K562 (cell line): ENCODE measurements at regions not wholly inside any gene's neighbourhood (a gene's known extent, or its start where the extent isn't known, plus 50 kb on each side); places are given as distances from the start of the nearest gene placed in this dataset.

Source experiments
- ASH1L ChIP-seq: fragments of 450-650 bp; IDR thresholded peaks from 2 replicates; pipeline ENCODE4 v1.6.1; 2018; ENCODE audit warnings: borderline replicate concordance, mild to moderate bottlenecking, low read depth; ENCODE audit not compliant: partially characterized antibody
- CBFA2T2 ChIP-seq: fragments of 450-650 bp; conservative IDR thresholded peaks from 2 replicates; pipeline ENCODE4 v1.6.1; 2017; ENCODE audit warnings: mild to moderate bottlenecking
- CHD1 ChIP-seq: fragments of 200-600 bp; sonication (generic); IDR thresholded peaks from one replicate; pipeline ENCODE4 v1.6.1; 2012; ENCODE audit warnings: mild to moderate bottlenecking, moderate library complexity, low read length, inconsistent platforms
- CSDE1 ChIP-seq, 2 experiments: fragments of 450-650 bp; IDR thresholded peaks; 2 replicates each; pipeline ENCODE4 v1.6.1; 2016; ENCODE audit warnings: mild to moderate bottlenecking in 1 of 2
- DMBX1 ChIP-seq: fragments of 250-450 bp; sonication (Bioruptor Pico); IDR thresholded peaks from 2 replicates; pipeline ENCODE4 v1.8.0; 2022; ENCODE audit warnings: inconsistent platforms, mild to moderate bottlenecking, moderate library complexity, borderline replicate concordance
- ELF4 ChIP-seq: fragments of 450-650 bp; formaldehyde crosslinking; IDR thresholded peaks from 2 replicates; pipeline ENCODE4 v1.4.0; 2022; ENCODE audit warnings: missing genetic modification characterization
- ETV1 ChIP-seq: fragments of 450-650 bp; conservative IDR thresholded peaks from 2 replicates; pipeline ENCODE4 v1.6.1; 2016; ENCODE audit warnings: missing genetic modification characterization, control low read depth, low read depth, missing compliant biosample characterization
- GTF2F1 ChIP-seq: IDR thresholded peaks from 2 replicates; pipeline ENCODE4 v1.6.1; 2011; ENCODE audit warnings: low read depth, low read length, improper control_type of control experiment
- HCFC1 ChIP-seq: IDR thresholded peaks from 2 replicates; pipeline ENCODE4 v1.6.1; 2012; ENCODE audit warnings: low read depth, low read length, improper control_type of control experiment
- HDAC8 ChIP-seq: fragments of 450-650 bp; IDR thresholded peaks from 2 replicates; pipeline ENCODE4 v1.6.1; 2016; ENCODE audit warnings: mild to moderate bottlenecking, missing genetic modification characterization, moderate library complexity, missing compliant biosample characterization
- HNRNPK ChIP-seq: fragments of 200-400 bp; formaldehyde crosslinking; IDR thresholded peaks from one replicate; pipeline ENCODE4 v1.6.1; 2018; ENCODE audit warnings: mild to moderate bottlenecking, low read depth, low read length; ENCODE audit not compliant: poor library complexity, severe bottlenecking
- JUND ChIP-seq, 2 experiments: IDR thresholded peaks; 2 replicates in 1 of 2; 3 replicates in 1 of 2; pipeline ENCODE4 v1.6.1; 2011; ENCODE audit warnings: borderline replicate concordance in 2 of 2, low read depth in 2 of 2, low read length in 2 of 2, improper control_type of control experiment in 1 of 2, missing biosample characterization in 1 of 2, missing genetic modification characterization in 1 of 2, missing genetic modification reagents in 1 of 2
- L3MBTL2 ChIP-seq: fragments of 450-650 bp; IDR thresholded peaks from 2 replicates; pipeline ENCODE4 v1.6.1; 2016; ENCODE audit warnings: mild to moderate bottlenecking, moderate library complexity
- LEF1 ChIP-seq: fragments of 450-650 bp; IDR thresholded peaks from 2 replicates; pipeline ENCODE4 v1.6.1; 2016; ENCODE audit warnings: mild to moderate bottlenecking
- MECOM ChIP-seq: fragments of 250-450 bp; sonication (Bioruptor Pico); IDR thresholded peaks from 2 replicates; pipeline ENCODE4 v1.8.0; 2022; ENCODE audit warnings: inconsistent platforms
- MEF2D ChIP-seq: conservative IDR thresholded peaks from 2 replicates; pipeline ENCODE4 v1.6.1; 2016; ENCODE audit warnings: low read depth, missing genetic modification characterization, missing compliant biosample characterization
- NCOA6 ChIP-seq: fragments of 450-650 bp; IDR thresholded peaks from 2 replicates; pipeline ENCODE4 v1.6.1; 2017; ENCODE audit warnings: mild to moderate bottlenecking
- NR2C1 ChIP-seq, 2 experiments: fragments of 450-650 bp; IDR thresholded peaks; 2 replicates each; pipeline ENCODE4 v1.6.1; 2017; ENCODE audit warnings: mild to moderate bottlenecking in 2 of 2, antibody characterized with exemption in 1 of 2, inconsistent platforms in 1 of 2, missing compliant biosample characterization in 1 of 2, missing genetic modification characterization in 1 of 2
- PHF20 ChIP-seq: fragments of 450-650 bp; IDR thresholded peaks from 2 replicates; pipeline ENCODE4 v1.6.1; 2018; ENCODE audit not compliant: partially characterized antibody
- POLR3A ChIP-seq: IDR thresholded peaks from 2 replicates; pipeline ENCODE4 v1.6.1; 2011; ENCODE audit warnings: borderline replicate concordance, mild to moderate bottlenecking, moderate library complexity; ENCODE audit not compliant: insufficient read length, insufficient read depth; ENCODE audit errors: extremely low read depth
- RBM34 ChIP-seq: fragments of 200-400 bp; formaldehyde crosslinking; IDR thresholded peaks from 2 replicates; pipeline ENCODE4 v1.6.1; 2018; ENCODE audit warnings: low read length, borderline replicate concordance; ENCODE audit not compliant: insufficient read depth
- SMARCC2 ChIP-seq: fragments of 450-650 bp; IDR thresholded peaks from 2 replicates; pipeline ENCODE4 v1.6.1; 2017; ENCODE audit warnings: antibody characterized with exemption, moderate library complexity, mild to moderate bottlenecking, low read depth
- TBL1XR1 ChIP-seq, 2 experiments: IDR thresholded peaks; 2 replicates each; pipeline ENCODE4 v1.6.1; 2012; ENCODE audit warnings: improper control_type of control experiment in 2 of 2, low read length in 2 of 2, mild to moderate bottlenecking in 1 of 2
- ZBTB26 ChIP-seq: fragments of 450-650 bp; formaldehyde crosslinking; IDR thresholded peaks from 2 replicates; pipeline ENCODE4 v1.4.0; 2022; ENCODE audit warnings: missing genetic modification characterization
- ZC3H4 ChIP-seq: sonication (generic); formaldehyde crosslinking; IDR thresholded peaks from 2 replicates; pipeline ENCODE4 v1.9.0; 2021; ENCODE audit warnings: missing genetic modification reagents, borderline replicate concordance
- ZNF217 ChIP-seq: sonication (generic); formaldehyde crosslinking; IDR thresholded peaks from 2 replicates; pipeline ENCODE4 v1.8.0; 2022; ENCODE audit warnings: mild to moderate bottlenecking, missing genetic modification reagents
- ZNF395 ChIP-seq: fragments of 200-800 bp; sonication (Bioruptor generic); IDR thresholded peaks from 2 replicates; pipeline ENCODE4 v1.6.1; 2017; ENCODE audit warnings: missing genetic modification characterization, missing compliant biosample characterization
- ZNF511 ChIP-seq: sonication (generic); formaldehyde crosslinking; IDR thresholded peaks from 2 replicates; pipeline ENCODE4 v1.8.0; 2022; ENCODE audit warnings: mild to moderate bottlenecking, missing genetic modification reagents

- TF ChIP-seq CSDE1 (IDR thresholded peaks at IDR 0.05): no peak
- TF ChIP-seq MECOM (CRISPR knock-in tag): no peak
- no peak for TF ChIP-seq ZBTB26 (CRISPR knock-in tag)
- TF ChIP-seq SMARCC2: 0 out of 2 replicates have a peak, but pooled peaks have one; percentile 28
- TF ChIP-seq ZC3H4: no peak
- TF ChIP-seq CBFA2T2: peak; percentile 52
- no peak for TF ChIP-seq L3MBTL2
- 0 out of 2 replicates have a peak, but pooled peaks have one; percentile 26 for TF ChIP-seq ZNF395 (CRISPR knock-in tag)
- no peak for TF ChIP-seq PHF20
- TF ChIP-seq NCOA6: no peak
- TF ChIP-seq POLR3A: no peak
- no peak for TF ChIP-seq DMBX1 (CRISPR knock-in tag)
- TF ChIP-seq ETV1 (tag): no peak
- TF ChIP-seq RBM34: no peak
- TF ChIP-seq HDAC8 (tag): no peak
- 0 out of 2 replicates have a peak, but pooled peaks have one; percentile 53 for TF ChIP-seq LEF1
- TF ChIP-seq ZNF511: no peak
- TF ChIP-seq ELF4: no peak
- peak; percentile 38; the same call in 1 of the 2 replicates for TF ChIP-seq JUND (IDR thresholded peaks at IDR 0.05; ENCODE audit: borderline replicate concordance, low read depth, low read length)
- no peak for TF ChIP-seq JUND (tag; IDR thresholded peaks at IDR 0.05; ENCODE audit: borderline replicate concordance, low read depth, low read length)
- TF ChIP-seq MEF2D: no peak; the same call in 1 of the 2 replicates
- TF ChIP-seq ZNF217 (CRISPR knock-in tag): no peak
- TF ChIP-seq HCFC1: no peak
- TF ChIP-seq HNRNPK: no peak
- no peak for TF ChIP-seq TBL1XR1 (IDR thresholded peaks at IDR 0.05; ENCODE audit: low read length in 2 of 2)
- TF ChIP-seq GTF2F1: no peak
- no peak for TF ChIP-seq ASH1L
- TF ChIP-seq CHD1: no peak
- no peak for TF ChIP-seq NR2C1 (IDR thresholded peaks at IDR 0.05)
- no peak for TF ChIP-seq NR2C1 (tag; IDR thresholded peaks at IDR 0.05)
Observed at GRCh38 chr11:95652002-95652472, 137.5 kb downstream of the FAM76B start (continued).
